ENCODE measurements at regions not wholly inside any gene's neighbourhood (a gene's known extent, or its start where the extent isn't known, plus 50 kb on each side); places are given as distances from the start of the nearest gene placed in this dataset.

DNA sequence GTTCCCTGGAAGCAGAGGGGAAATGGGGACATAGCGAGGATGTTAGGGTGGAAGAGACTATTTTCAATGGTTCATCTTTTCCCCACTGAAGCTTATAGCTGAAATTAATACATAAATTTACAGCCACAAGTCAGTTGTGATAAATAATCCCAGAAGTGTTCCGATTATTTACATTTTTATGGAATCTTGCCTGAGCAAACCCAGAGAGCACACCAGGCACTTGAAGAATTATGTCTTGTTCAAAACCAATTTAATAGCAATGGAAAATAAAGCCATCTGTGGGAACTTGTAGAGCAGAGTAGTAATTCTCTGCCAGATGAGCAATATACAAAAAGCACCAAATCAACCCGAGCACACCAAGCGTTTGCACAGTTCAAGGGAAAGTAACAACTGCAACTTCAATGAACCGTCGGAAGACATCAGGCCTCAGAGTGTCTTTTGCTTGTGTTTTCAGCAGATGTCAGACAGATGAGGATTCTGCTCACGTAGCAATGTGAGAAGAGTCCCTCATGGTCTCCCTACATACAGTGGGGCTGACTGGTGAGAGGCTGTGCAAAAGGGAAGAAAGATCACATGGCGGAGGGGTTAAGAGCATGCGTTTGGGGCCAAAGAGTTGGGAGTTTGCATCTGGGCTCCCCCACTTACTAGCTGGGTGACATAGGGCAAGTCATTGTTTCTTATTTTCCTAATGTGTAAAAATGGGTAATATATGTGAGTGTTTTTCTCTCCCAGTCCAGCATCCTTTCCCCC lies 148.7 kb upstream of the HS3ST2 start:
- H3K79me2 ChIP-seq (ENCODE audit: insufficient read depth, low read depth, low read length), result no peaks in the 10 kb centered on the region
- no TSS peak for BruUV-seq (replicated peaks)
- no peak overlapping the region for H3K4me2 ChIP-seq (ENCODE audit: low read length)
- CTCF ChIA-PET (ENCODE audit: unreplicated experiment), result no interaction called here
- H3K4me1 ChIP-seq (ENCODE audit: insufficient read depth, low read length, poor library complexity, severe bottlenecking), result peaks cover 10% of the 10 kb centered on the region
- H3K4me3 ChIP-seq (ENCODE audit: low read depth, low read length, poor library complexity, severe bottlenecking), result no peak overlapping the region
- H3K36me3 ChIP-seq (ENCODE audit: insufficient read depth, low read length), result no peaks in the 10 kb centered on the region
- no peaks in the 10 kb centered on the region for H3K9me3 ChIP-seq (ENCODE audit: low read length)
- POLR2A ChIA-PET, result interaction anchor here (0.5 kb wide), 1 partner anchor 1511 kb away, joined by 3 read pairs; no protein-coding TSS in a partner anchor
- no peaks in the 10 kb centered on the region for H3K9me2 ChIP-seq (ENCODE audit: insufficient read depth, low read length)
- no peaks in the 10 kb centered on the region for H4K20me1 ChIP-seq (ENCODE audit: insufficient read depth, low read length)
- TF ChIP-seq EZH2phosphoT487 (IDR thresholded peaks at IDR 0.05; ENCODE audit: borderline replicate concordance, low read depth, low read length), result no peak
- TF ChIP-seq, protein P1, sequence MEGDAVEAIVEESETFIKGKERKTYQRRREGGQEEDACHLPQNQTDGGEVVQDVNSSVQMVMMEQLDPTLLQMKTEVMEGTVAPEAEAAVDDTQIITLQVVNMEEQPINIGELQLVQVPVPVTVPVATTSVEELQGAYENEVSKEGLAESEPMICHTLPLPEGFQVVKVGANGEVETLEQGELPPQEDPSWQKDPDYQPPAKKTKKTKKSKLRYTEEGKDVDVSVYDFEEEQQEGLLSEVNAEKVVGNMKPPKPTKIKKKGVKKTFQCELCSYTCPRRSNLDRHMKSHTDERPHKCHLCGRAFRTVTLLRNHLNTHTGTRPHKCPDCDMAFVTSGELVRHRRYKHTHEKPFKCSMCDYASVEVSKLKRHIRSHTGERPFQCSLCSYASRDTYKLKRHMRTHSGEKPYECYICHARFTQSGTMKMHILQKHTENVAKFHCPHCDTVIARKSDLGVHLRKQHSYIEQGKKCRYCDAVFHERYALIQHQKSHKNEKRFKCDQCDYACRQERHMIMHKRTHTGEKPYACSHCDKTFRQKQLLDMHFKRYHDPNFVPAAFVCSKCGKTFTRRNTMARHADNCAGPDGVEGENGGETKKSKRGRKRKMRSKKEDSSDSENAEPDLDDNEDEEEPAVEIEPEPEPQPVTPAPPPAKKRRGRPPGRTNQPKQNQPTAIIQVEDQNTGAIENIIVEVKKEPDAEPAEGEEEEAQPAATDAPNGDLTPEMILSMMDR (conservative IDR thresholded peaks at IDR 0.05; ENCODE audit: low read length), result no peak
- no peak for DNase-seq (ENCODE audit: low spot score)
- no peak overlapping the region for H3K27ac ChIP-seq (ENCODE audit: low read depth, low read length, poor library complexity, severe bottlenecking)
- no peak overlapping the region for H2AFZ ChIP-seq (ENCODE audit: low read length)
- intact Hi-C loops (cut with micrococcal nuclease; ENCODE audit: unreplicated experiment), result loop anchor here (5.0 kb wide), 1 partner anchor 48 kb away; no protein-coding TSS in a partner anchor

DNA sequence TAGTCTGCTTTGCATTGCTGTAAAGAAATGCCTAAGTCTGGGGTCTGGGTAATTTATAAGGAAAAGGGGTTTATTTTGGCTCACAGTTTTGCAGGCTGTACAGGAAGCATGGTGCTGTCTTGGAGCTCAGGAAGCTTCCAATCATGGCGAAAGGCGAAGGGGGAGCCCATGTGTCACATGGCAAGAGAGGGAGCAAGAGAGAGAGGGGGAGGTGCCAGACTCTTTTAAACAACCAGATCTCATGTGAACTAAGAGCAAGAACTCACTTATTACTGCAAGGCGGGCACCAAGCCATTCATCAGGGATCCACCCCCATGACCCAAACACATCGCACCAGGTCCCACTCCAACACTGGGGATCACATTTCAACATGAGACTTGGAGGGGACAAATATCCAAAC lies 148.2 kb upstream of the HS3ST2 start:
- Histone ChIP-seq H2AFZ (ENCODE audit: low read length) (no peak overlapping the region), H3K4me3 (ENCODE audit: low read depth, low read length, poor library complexity, severe bottlenecking) (no peak overlapping the region), H3K27ac (ENCODE audit: low read depth, low read length, poor library complexity, severe bottlenecking) (no peak overlapping the region), H3K79me2 (ENCODE audit: insufficient read depth, low read depth, low read length) (no peaks in the 10 kb centered on the region), H4K20me1 (ENCODE audit: insufficient read depth, low read length) (no peaks in the 10 kb centered on the region), H3K9me2 (ENCODE audit: insufficient read depth, low read length) (no peaks in the 10 kb centered on the region), H3K4me1 (ENCODE audit: insufficient read depth, low read length, poor library complexity, severe bottlenecking) (peaks cover 15% of the 10 kb centered on the region), H3K36me3 (ENCODE audit: insufficient read depth, low read length) (no peaks in the 10 kb centered on the region), H3K4me2 (ENCODE audit: low read length) (no peak overlapping the region), H3K9me3 (ENCODE audit: low read length) (no peaks in the 10 kb centered on the region)
- no peak for TF ChIP-seq EZH2phosphoT487 (IDR thresholded peaks at IDR 0.05; ENCODE audit: borderline replicate concordance, low read depth, low read length)
- TF ChIP-seq, protein P1 (conservative IDR thresholded peaks at IDR 0.05; ENCODE audit: low read length), result no peak
- ChIA-PET CTCF (ENCODE audit: unreplicated experiment) (no interaction called here), POLR2A (interaction anchor here (0.5 kb wide), 1 partner anchor 1516 kb away, joined by 3 read pairs; no protein-coding TSS in a partner anchor)
- no TSS peak for BruUV-seq (replicated peaks)
- intact Hi-C loops (cut with micrococcal nuclease; ENCODE audit: unreplicated experiment), result loop anchor here (5.0 kb wide), 1 partner anchor 49 kb away; no protein-coding TSS in a partner anchor
- DNase-seq (ENCODE audit: low spot score), result no peak

- H3K27ac ChIP-seq (ENCODE audit: low read depth, low read length, poor library complexity, severe bottlenecking), result no peak overlapping the region
- no peaks in the 10 kb centered on the region for H3K9me3 ChIP-seq (ENCODE audit: low read length)
- H4K20me1 ChIP-seq (ENCODE audit: insufficient read depth, low read length), result no peaks in the 10 kb centered on the region
- no peak for DNase-seq (ENCODE audit: low spot score)
- H3K36me3 ChIP-seq (ENCODE audit: insufficient read depth, low read length), result no peaks in the 10 kb centered on the region
- H3K9me2 ChIP-seq (ENCODE audit: insufficient read depth, low read length), result no peaks in the 10 kb centered on the region
- intact Hi-C loops (cut with micrococcal nuclease; ENCODE audit: unreplicated experiment), result loop anchor here (5.0 kb wide), 1 partner anchor 51 kb away; no protein-coding TSS in a partner anchor
- no peak overlapping the region for H3K4me2 ChIP-seq (ENCODE audit: low read length)
- H3K79me2 ChIP-seq (ENCODE audit: insufficient read depth, low read depth, low read length), result no peaks in the 10 kb centered on the region
- no TSS peak for BruUV-seq (replicated peaks)
- CTCF ChIA-PET (ENCODE audit: unreplicated experiment), result no interaction called here
- POLR2A ChIA-PET, result no interaction called here
- H3K4me1 ChIP-seq (ENCODE audit: insufficient read depth, low read length, poor library complexity, severe bottlenecking), result peaks cover 17% of the 10 kb centered on the region
- TF ChIP-seq EZH2phosphoT487 (IDR thresholded peaks at IDR 0.05; ENCODE audit: borderline replicate concordance, low read depth, low read length), result no peak
- TF ChIP-seq, protein P1 (conservative IDR thresholded peaks at IDR 0.05; ENCODE audit: low read length), result no peak
- no peak overlapping the region for H3K4me3 ChIP-seq (ENCODE audit: low read depth, low read length, poor library complexity, severe bottlenecking)
- H2AFZ ChIP-seq (ENCODE audit: low read length), result no peak overlapping the region
Measured at GRCh38 chr16:22668318-22668717, 145.6 kb upstream of the HS3ST2 start.

Data from OCI-LY7 (cell line).